HCT116 (cell line): ENCODE measurements at regions not wholly inside any gene's neighbourhood (a gene's known extent, or its start where the extent isn't known, plus 50 kb on each side); places are given as distances from the start of the nearest gene placed in this dataset.

Source experiments
- CTCF ChIP-seq, 3 experiments: fragments of 200-600 bp in 1 of 3; sonication (generic) in 1 of 3; IDR thresholded peaks in 2 of 3; conservative IDR thresholded peaks in 1 of 3; 2 replicates each; pipeline ENCODE4 v1.5.1; 2012 to 2017; ENCODE audit warnings: low read depth in 2 of 3, low read length in 2 of 3, antibody characterized with exemption in 1 of 3, borderline replicate concordance in 1 of 3, control low read depth in 1 of 3, mild to moderate bottlenecking in 1 of 3, mixed read lengths in 1 of 3, mixed run types in 1 of 3, moderate library complexity in 1 of 3; ENCODE audit not compliant: insufficient read depth in 1 of 3
- EZH2 ChIP-seq: fragments of 200-600 bp; sonication (generic); IDR thresholded peaks from 2 replicates; pipeline ENCODE4 v1.6.1; 2017; ENCODE audit warnings: antibody characterized with exemption, mixed run types
- MAX ChIP-seq: IDR thresholded peaks from 2 replicates; pipeline ENCODE4 v1.6.1; 2012
- POLR2A ChIP-seq: IDR thresholded peaks from 2 replicates; pipeline ENCODE4 v1.7.0; 2011; ENCODE audit warnings: borderline replicate concordance; ENCODE audit not compliant: insufficient read depth, insufficient read length; ENCODE audit errors: extremely low read depth
- POLR2AphosphoS5 ChIP-seq: IDR thresholded peaks from 2 replicates; pipeline ENCODE4 v1.6.1; 2011; ENCODE audit warnings: mild to moderate bottlenecking, low read depth, low read length, moderate library complexity
- SRF ChIP-seq: IDR thresholded peaks from 2 replicates; pipeline ENCODE4 v1.6.1; 2012; ENCODE audit warnings: low read depth
- ZFX ChIP-seq: fragments of 450-650 bp; IDR thresholded peaks from 2 replicates; pipeline ENCODE4 v1.6.1; 2017

- TF ChIP-seq CTCF (IDR thresholded peaks at IDR 0.05 in 2 of 3, conservative IDR thresholded peaks at IDR 0.05 in 1 of 3; ENCODE audit: borderline replicate concordance in 1 of 3, insufficient read depth in 1 of 3, low read depth in 2 of 3, low read length in 2 of 3) (no peak), MAX (no peak), POLR2A (no peak), POLR2AphosphoS5 (no peak), ZFX (no peak), SRF (no peak), EZH2 (no peak)
These were observed 376.4 kb downstream of the TCERG1L start for GRCh38 chr10:130935128-130935439.
